ENCODE measurements at regions not wholly inside any gene's neighbourhood (a gene's known extent, or its start where the extent isn't known, plus 50 kb on each side); places are given as distances from the start of the nearest gene placed in this dataset.

DNA sequence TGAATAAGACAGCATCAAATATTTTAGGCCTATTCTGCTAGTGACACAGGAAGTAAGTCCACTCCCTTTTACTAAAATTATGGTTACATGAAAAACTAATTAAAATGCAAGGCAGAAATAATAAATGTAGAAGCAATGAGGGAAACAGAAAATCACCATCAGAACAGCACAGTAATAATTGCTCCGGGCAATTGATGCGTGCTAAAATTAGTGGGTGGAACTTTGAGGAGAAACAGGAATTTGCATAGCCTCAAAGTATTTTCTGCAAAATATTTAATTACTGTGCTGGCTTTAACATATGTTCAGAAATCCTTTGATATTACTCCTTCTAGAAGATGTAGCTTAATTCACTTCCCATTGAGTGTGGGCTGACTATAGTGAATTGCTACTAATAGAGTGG is 654.3 kb upstream of the RAB6C start:
- no peak for DNase-seq (ENCODE audit: low read depth, low spot score)
- in situ Hi-C loops (cut with HindIII; ENCODE audit: low sequenced_read_pairs): no loop called here
- TF ChIP-seq CTCF (IDR thresholded peaks at IDR 0.05; ENCODE audit: low read depth, low read length): no peak
- H3K4me3 ChIP-seq (ENCODE audit: low read depth, low read length): no peak overlapping the region

- H3K4me3 ChIP-seq (ENCODE audit: low read depth, low read length): no peak overlapping the region
- TF ChIP-seq CTCF (IDR thresholded peaks at IDR 0.05; ENCODE audit: low read depth, low read length): no peak
- in situ Hi-C loops (cut with HindIII; ENCODE audit: low sequenced_read_pairs): no loop called here
- no peak for DNase-seq (ENCODE audit: low read depth, low spot score)
Measured at GRCh38 chr2:129329574-129329973, 649.9 kb upstream of the RAB6C start.

DNA sequence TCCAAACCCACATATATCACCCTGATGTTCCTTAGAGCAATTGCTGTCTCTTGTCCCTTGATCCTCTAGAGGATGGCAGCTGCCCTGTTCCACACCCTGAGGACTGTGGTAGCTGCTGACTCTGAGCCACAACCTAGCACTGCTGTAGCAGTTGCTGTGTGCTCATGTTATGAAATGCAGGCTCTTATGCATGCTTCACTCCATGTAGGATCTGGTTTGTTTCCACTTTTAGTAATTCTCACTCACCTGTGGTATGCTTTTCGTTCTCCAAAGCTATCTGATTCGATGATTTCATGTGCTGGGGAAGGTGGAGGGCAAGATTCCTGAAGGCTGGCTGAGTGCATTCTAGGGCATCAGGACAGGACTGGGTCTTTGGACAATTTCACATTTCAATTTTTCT is 649.0 kb upstream of the RAB6C start:
- in situ Hi-C loops (cut with HindIII; ENCODE audit: low sequenced_read_pairs): no loop called here
- TF ChIP-seq CTCF (IDR thresholded peaks at IDR 0.05; ENCODE audit: low read depth, low read length): no peak
- H3K4me3 ChIP-seq (ENCODE audit: low read depth, low read length): no peak overlapping the region
- no peak for DNase-seq (ENCODE audit: low read depth, low spot score)

- no peak overlapping the region for H3K4me3 ChIP-seq (ENCODE audit: low read depth, low read length)
- in situ Hi-C loops (cut with HindIII; ENCODE audit: low sequenced_read_pairs): no loop called here
- TF ChIP-seq CTCF (IDR thresholded peaks at IDR 0.05; ENCODE audit: low read depth, low read length): no peak
- no peak for DNase-seq (ENCODE audit: low read depth, low spot score)
Measured at GRCh38 chr2:129331638-129332037, 647.8 kb upstream of the RAB6C start.

- DNase-seq (ENCODE audit: low read depth, low spot score): no peak
- TF ChIP-seq CTCF (IDR thresholded peaks at IDR 0.05; ENCODE audit: low read depth, low read length): no peak
- in situ Hi-C loops (cut with HindIII; ENCODE audit: low sequenced_read_pairs): no loop called here
- no peak overlapping the region for H3K4me3 ChIP-seq (ENCODE audit: low read depth, low read length)
Measured at GRCh38 chr2:129334128-129334527, 645.3 kb upstream of the RAB6C start.

GRCh38 chr2:129334696-129335410 is 644.6 kb upstream of the RAB6C start:
- H3K4me3 ChIP-seq (ENCODE audit: low read depth, low read length): no peak overlapping the region
- in situ Hi-C loops (cut with HindIII; ENCODE audit: low sequenced_read_pairs): no loop called here
- no peak for DNase-seq (ENCODE audit: low read depth, low spot score)
- TF ChIP-seq CTCF (IDR thresholded peaks at IDR 0.05; ENCODE audit: low read depth, low read length): no peak
